H1 (cell line): ENCODE measurements at regions not wholly inside any gene's neighbourhood (a gene's known extent, or its start where the extent isn't known, plus 50 kb on each side); places are given as distances from the start of the nearest gene placed in this dataset.

ENCODE experiments used
- BCL11A ChIP-seq, 2 experiments: IDR thresholded peaks; one replicate each; pipeline ENCODE4 v1.6.1; 2011; ENCODE audit warnings: low read depth in 2 of 2, low read length in 2 of 2, mild to moderate bottlenecking in 2 of 2
- RXRA ChIP-seq: IDR thresholded peaks from 2 replicates; pipeline ENCODE4 v1.6.1; 2011; ENCODE audit warnings: low read depth, mild to moderate bottlenecking, low read length, moderate library complexity; ENCODE audit not compliant: insufficient read depth
- TF ChIP-seq, protein P1 (sequence below), 3 experiments: IDR thresholded peaks; 1 replicate in 2 of 3; 2 replicates in 1 of 3; pipeline versions ENCODE4 v1.5.1 to v1.6.1; 2011; ENCODE audit warnings: low read length in 3 of 3, mild to moderate bottlenecking in 3 of 3, inconsistent platforms in 2 of 3, low read depth in 1 of 3, moderate library complexity in 1 of 3; ENCODE audit not compliant: insufficient read depth in 1 of 3; ENCODE audit errors: control extremely low read depth in 1 of 3

GRCh38 chr4:43332052-43332425 lies 439.5 kb downstream of the GRXCR1 start (continued):
- TF ChIP-seq BCL11A (IDR thresholded peaks at IDR 0.05; ENCODE audit: low read depth in 2 of 2, low read length in 2 of 2) (no peak), RXRA (no peak)
- TF ChIP-seq, protein P1, sequence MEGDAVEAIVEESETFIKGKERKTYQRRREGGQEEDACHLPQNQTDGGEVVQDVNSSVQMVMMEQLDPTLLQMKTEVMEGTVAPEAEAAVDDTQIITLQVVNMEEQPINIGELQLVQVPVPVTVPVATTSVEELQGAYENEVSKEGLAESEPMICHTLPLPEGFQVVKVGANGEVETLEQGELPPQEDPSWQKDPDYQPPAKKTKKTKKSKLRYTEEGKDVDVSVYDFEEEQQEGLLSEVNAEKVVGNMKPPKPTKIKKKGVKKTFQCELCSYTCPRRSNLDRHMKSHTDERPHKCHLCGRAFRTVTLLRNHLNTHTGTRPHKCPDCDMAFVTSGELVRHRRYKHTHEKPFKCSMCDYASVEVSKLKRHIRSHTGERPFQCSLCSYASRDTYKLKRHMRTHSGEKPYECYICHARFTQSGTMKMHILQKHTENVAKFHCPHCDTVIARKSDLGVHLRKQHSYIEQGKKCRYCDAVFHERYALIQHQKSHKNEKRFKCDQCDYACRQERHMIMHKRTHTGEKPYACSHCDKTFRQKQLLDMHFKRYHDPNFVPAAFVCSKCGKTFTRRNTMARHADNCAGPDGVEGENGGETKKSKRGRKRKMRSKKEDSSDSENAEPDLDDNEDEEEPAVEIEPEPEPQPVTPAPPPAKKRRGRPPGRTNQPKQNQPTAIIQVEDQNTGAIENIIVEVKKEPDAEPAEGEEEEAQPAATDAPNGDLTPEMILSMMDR (IDR thresholded peaks at IDR 0.05; ENCODE audit: control extremely low read depth in 1 of 3, insufficient read depth in 1 of 3, low read depth in 1 of 3, low read length in 3 of 3): no peak
